ENCODE measurements at regions not wholly inside any gene's neighbourhood (a gene's known extent, or its start where the extent isn't known, plus 50 kb on each side); places are given as distances from the start of the nearest gene placed in this dataset.

DNA sequence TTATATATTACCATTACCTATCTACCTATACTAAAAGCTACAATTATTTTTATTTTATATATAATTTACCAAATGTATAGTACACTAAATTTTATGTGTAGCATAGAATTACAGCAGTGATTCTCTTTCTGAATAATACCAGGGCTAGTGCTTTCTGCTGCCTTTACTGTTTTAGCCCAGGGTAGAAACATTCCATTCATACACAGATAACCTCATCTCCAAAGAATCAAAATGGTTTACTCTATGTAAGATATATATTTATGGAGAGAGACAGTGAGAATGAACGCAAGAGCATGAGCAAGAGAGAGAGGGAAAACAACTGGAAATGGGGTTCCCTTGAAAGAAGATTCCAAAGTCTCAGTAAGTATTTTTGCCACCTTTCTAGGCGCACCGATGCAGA lies 56.3 kb upstream of the ATXN1 start (continued):
- TF ChIP-seq, protein P1, sequence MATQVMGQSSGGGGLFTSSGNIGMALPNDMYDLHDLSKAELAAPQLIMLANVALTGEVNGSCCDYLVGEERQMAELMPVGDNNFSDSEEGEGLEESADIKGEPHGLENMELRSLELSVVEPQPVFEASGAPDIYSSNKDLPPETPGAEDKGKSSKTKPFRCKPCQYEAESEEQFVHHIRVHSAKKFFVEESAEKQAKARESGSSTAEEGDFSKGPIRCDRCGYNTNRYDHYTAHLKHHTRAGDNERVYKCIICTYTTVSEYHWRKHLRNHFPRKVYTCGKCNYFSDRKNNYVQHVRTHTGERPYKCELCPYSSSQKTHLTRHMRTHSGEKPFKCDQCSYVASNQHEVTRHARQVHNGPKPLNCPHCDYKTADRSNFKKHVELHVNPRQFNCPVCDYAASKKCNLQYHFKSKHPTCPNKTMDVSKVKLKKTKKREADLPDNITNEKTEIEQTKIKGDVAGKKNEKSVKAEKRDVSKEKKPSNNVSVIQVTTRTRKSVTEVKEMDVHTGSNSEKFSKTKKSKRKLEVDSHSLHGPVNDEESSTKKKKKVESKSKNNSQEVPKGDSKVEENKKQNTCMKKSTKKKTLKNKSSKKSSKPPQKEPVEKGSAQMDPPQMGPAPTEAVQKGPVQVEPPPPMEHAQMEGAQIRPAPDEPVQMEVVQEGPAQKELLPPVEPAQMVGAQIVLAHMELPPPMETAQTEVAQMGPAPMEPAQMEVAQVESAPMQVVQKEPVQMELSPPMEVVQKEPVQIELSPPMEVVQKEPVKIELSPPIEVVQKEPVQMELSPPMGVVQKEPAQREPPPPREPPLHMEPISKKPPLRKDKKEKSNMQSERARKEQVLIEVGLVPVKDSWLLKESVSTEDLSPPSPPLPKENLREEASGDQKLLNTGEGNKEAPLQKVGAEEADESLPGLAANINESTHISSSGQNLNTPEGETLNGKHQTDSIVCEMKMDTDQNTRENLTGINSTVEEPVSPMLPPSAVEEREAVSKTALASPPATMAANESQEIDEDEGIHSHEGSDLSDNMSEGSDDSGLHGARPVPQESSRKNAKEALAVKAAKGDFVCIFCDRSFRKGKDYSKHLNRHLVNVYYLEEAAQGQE (IDR thresholded peaks at IDR 0.05; ENCODE audit: unreplicated experiment) = no peak
- no peak for TF ChIP-seq EZH2phosphoT487 (IDR thresholded peaks at IDR 0.05; ENCODE audit: unreplicated experiment)

DNA sequence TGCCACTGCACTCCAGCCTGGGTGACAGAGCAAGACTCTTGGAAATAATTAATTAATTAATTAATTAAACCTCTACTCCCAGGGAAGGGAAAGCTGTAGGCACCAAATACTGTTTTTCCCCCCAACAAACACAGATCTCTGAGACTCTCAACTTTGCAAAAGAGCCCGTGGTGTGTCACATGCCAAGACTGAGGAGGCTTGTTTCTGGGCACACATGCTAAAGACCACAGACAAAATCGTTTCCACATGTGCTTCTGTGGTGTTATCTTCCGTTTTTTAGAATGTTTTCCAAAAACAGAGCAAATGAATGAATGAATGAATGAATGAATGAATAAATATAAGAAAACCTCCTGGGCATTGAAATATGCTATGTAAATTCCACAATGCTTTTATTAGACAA lies 55.6 kb upstream of the ATXN1 start:
- H3K79me2 ChIP-seq (replicated peaks; ENCODE audit: insufficient read depth) = no peaks in the 10 kb centered on the region
- H3K9me2 ChIP-seq (ENCODE audit: insufficient read depth) = no peaks in the 10 kb centered on the region
- no peaks in the 10 kb centered on the region for H3K27me3 Mint-ChIP-seq (ENCODE audit: insufficient read depth, low read depth, poor library complexity)
- ATAC-seq (no peak), DNase-seq (ENCODE audit: low spot score) (no peak)
- peaks cover 17% of the 10 kb centered on the region; the same call in 2 of the 3 replicates for H3K36me3 Mint-ChIP-seq (ENCODE audit: low read depth)
- no peak for TF ChIP-seq STAT1 (IDR thresholded peaks at IDR 0.05; ENCODE audit: unreplicated experiment)
- no peak for TF ChIP-seq JUNB (IDR thresholded peaks at IDR 0.05; ENCODE audit: unreplicated experiment)
- no peak for TF ChIP-seq ZNF114 (CRISPR knock-in tag; IDR thresholded peaks at IDR 0.05)
- TF ChIP-seq, protein P1 (IDR thresholded peaks at IDR 0.05; ENCODE audit: unreplicated experiment) = no peak
- no peak for TF ChIP-seq POLR2AphosphoS5 (IDR thresholded peaks at IDR 0.05; ENCODE audit: low read depth)
- no peak for TF ChIP-seq CREB1 (CRISPR knock-in tag; IDR thresholded peaks at IDR 0.05; ENCODE audit: low read depth)
- no peak overlapping the region for H3K4me3 ChIP-seq
- no peak overlapping the region for H2AFZ ChIP-seq
- H4K20me1 ChIP-seq (replicated peaks; ENCODE audit: insufficient read depth) = no peaks in the 10 kb centered on the region
- peaks cover 23% of the 10 kb centered on the region for H3K9me3 Mint-ChIP-seq
- H3K4me1 Mint-ChIP-seq = no peaks in the 10 kb centered on the region; the same call in 2 of the 3 replicates
- no peak overlapping the region for H3K27ac ChIP-seq (ENCODE audit: low read depth)
- H3K4me1 ChIP-seq (ENCODE audit: insufficient read depth) = no peaks in the 10 kb centered on the region
- no peak overlapping the region for H3K4me2 ChIP-seq
- no peaks in the 10 kb centered on the region for H3K27me3 ChIP-seq (ENCODE audit: insufficient read depth)
- no peaks in the 10 kb centered on the region for H3K36me3 ChIP-seq (ENCODE audit: insufficient read depth)
- no peak overlapping the region for H3K27ac Mint-ChIP-seq
- H3F3A ChIP-seq (replicated peaks; ENCODE audit: low read depth) = no peaks in the 10 kb centered on the region
- H3K4me3 Mint-ChIP-seq = no peak overlapping the region

Measured in GM23338 (cell line).